Heart right ventricle (tissue), 16 donors: ENCODE measurements at regions not wholly inside any gene's neighbourhood (a gene's known extent, or its start where the extent isn't known, plus 50 kb on each side); places are given as distances from the start of the nearest gene placed in this dataset.

Experiments
- ATAC-seq, 8 donors: fragments of 200-7000 bp; cut with Tn5 transposase; one replicate each; pipeline ENCODE4 v1.9.1; 2020; ENCODE audit warnings: mild to moderate bottlenecking in 8 of 8, moderate library complexity in 8 of 8, moderate number of reproducible peaks in 1 of 8
- DNase-seq, 2 donors: peaks; one replicate each; pipeline ENCODE4 v3.0.0-alpha.2; 2020
- H3K27ac ChIP-seq, 10 donors: fragments of 200-600 bp; sonication (generic) in 2 of 10; one replicate each; pipeline versions ENCODE4 v1.5.0 to v1.8.0; 2020 to 2022; ENCODE audit warnings: mild to moderate bottlenecking in 3 of 10
- H3K27me3 ChIP-seq, 7 donors: fragments of 200-600 bp; one replicate each; pipeline ENCODE4 v1.8.0; 2021 to 2022; ENCODE audit warnings: mild to moderate bottlenecking in 2 of 7
- H3K36me3 ChIP-seq, 9 donors: fragments of 200-600 bp; sonication (generic) in 1 of 9; one replicate each; pipeline versions ENCODE4 v1.5.0 to v1.8.0; 2020 to 2022; ENCODE audit warnings: mild to moderate bottlenecking in 2 of 9
- H3K4me1 ChIP-seq, 9 donors: fragments of 200-600 bp; sonication (generic) in 1 of 9; one replicate each; pipeline versions ENCODE4 v1.5.0 to v1.8.0; 2020 to 2022; ENCODE audit warnings: mild to moderate bottlenecking in 4 of 9
- H3K4me3 ChIP-seq, 10 donors: fragments of 200-600 bp; sonication (generic) in 2 of 10; one replicate each; pipeline versions ENCODE4 v1.5.0 to v1.8.0; 2020 to 2022; ENCODE audit warnings: mild to moderate bottlenecking in 7 of 10, moderate library complexity in 2 of 10
- H3K9me3 ChIP-seq, 11 donors: fragments of 200-600 bp in 10 of 11; sonication (generic) in 2 of 11; one replicate each; pipeline versions ENCODE4 v1.5.0 to v1.8.0; 2013 to 2022; ENCODE audit warnings: mild to moderate bottlenecking in 2 of 11, control low read depth in 1 of 11, moderate library complexity in 1 of 11
- CTCF ChIP-seq, 9 donors: fragments of 200-600 bp; sonication (generic) in 2 of 9; IDR thresholded peaks; one replicate each; pipeline versions ENCODE4 v1.5.0 to v1.8.0; 2021 to 2022; ENCODE audit warnings: antibody characterized with exemption in 9 of 9, mild to moderate bottlenecking in 5 of 9, moderate library complexity in 1 of 9
- WGBS, 2 donors: extraction: QIAGEN DNeasy Blood & Tissue Kit; methylation state at CpG; one replicate each; pipeline ENCODE4 v1.1.7; 2013; ENCODE audit warnings: inconsistent platforms in 1 of 2; 5-methylcytosine and 5-hydroxymethylcytosine counted together
- intact Hi-C, 10 donors: fragments of 100-400 bp; cut with DNase I; formaldehyde crosslinking; loops; one replicate each; pipeline versions ENCODE4 v1.11.1 to v1.14.2; 2022
- donor health status: Arrhythmogenic right ventricular cardiomyopathy.
- donor health status: ischemic (EF 13 %, LVEDD 7.1; RV severe dilation, severe dysfunction).
- donor health status: healthy with polysubstance abuse.
- donor health status: DM: no; HTN: yes; CAD: no.
- donor health status: DM: no; HTN: no; CAD: no.
- donor health status: ischemic (EF 25% LVEDD 6.9; RV normal size, moderate dysfunction).
- donor health status: ischemic (EF 25% LVEDD 5.7; RV mildly dilated, moderate dysfunction).
- donor health status: healthy.
- donor health status: DM: yes; HTN: yes; CAD: no.
- donor health status: Ischemic cardiomyopathy.
- donor health status: ischemic (EF 35%, LVEDD 5.7; RV mildly dilated, moderate dysfunction).
- donor health status: nonischemic (EF 11% LVEDD 7.7; RV severe dilation, severe dysfunction).
- donor health status: DM: yes; HTN: yes; CAD: no.
- donor health status: PGD.
- donor health status: ischemic (EF 29% LVEDD 5.4; RV normal size, mild dysfunction).
- donor health status: nonischemic (EF 23%, LVEDD 6.1; RV moderate dilation, normal function).

- no peaks in the 10 kb centered on the region for H3K9me3 ChIP-seq
- intact Hi-C loops: no loop called here
- TF ChIP-seq CTCF (IDR thresholded peaks at IDR 0.05): no peak
- ATAC-seq (no peak), DNase-seq (no peak)
- no peak overlapping the region for H3K27ac ChIP-seq
- H3K4me3 ChIP-seq: no peak overlapping the region
- H3K36me3 ChIP-seq: no peaks in the 10 kb centered on the region
- H3K4me1 ChIP-seq: no peaks in the 10 kb centered on the region
- H3K27me3 ChIP-seq: no peaks in the 10 kb centered on the region
- WGBS, 2 donors: 46 to 65% methylated on average over 4 of the region's 4 CpGs
Observed at GRCh38 chr7:115417662-115418061, 495.8 kb downstream of the MDFIC start.

GRCh38 chr7:115410972-115411686, 489.2 kb downstream of the MDFIC start:
- 88 to 98% methylated on average over 3 of the region's 3 CpGs for WGBS, 2 donors
- no peak for DNase-seq
- no peaks in the 10 kb centered on the region for H3K36me3 ChIP-seq
- H3K27me3 ChIP-seq: no peaks in the 10 kb centered on the region
- no peak for ATAC-seq
- no peaks in the 10 kb centered on the region for H3K9me3 ChIP-seq
- intact Hi-C loops: no loop called here
- no peak overlapping the region for H3K4me3 ChIP-seq
- no peak for TF ChIP-seq CTCF (IDR thresholded peaks at IDR 0.05)
- H3K27ac ChIP-seq: peak overlapping the region in 1 of 10 donors; percentile 38
- H3K4me1 ChIP-seq: peaks cover 0 to 11% (median 0%) of the 10 kb centered on the region in 9 donors

GRCh38 chr7:115410434-115410820, 488.5 kb downstream of the MDFIC start:
- H3K4me3 ChIP-seq: no peak overlapping the region
- H3K4me1 ChIP-seq: peaks cover 0 to 11% (median 0%) of the 10 kb centered on the region in 9 donors
- ATAC-seq: no peak
- no peaks in the 10 kb centered on the region for H3K36me3 ChIP-seq
- intact Hi-C loops: no loop called here
- no peak for DNase-seq
- 78 to 81% methylated on average over 4 of the region's 4 CpGs for WGBS, 2 donors
- no peaks in the 10 kb centered on the region for H3K27me3 ChIP-seq
- no peak for TF ChIP-seq CTCF (IDR thresholded peaks at IDR 0.05)
- H3K27ac ChIP-seq: peak overlapping the region in 1 of 10 donors; percentile 38
- no peaks in the 10 kb centered on the region for H3K9me3 ChIP-seq

- TF ChIP-seq CTCF (IDR thresholded peaks at IDR 0.05): no peak
- intact Hi-C loops: no loop called here
Observed at GRCh38 chr7:115409682-115410433, 488.0 kb downstream of the MDFIC start.

More at GRCh38 chr7:115409682-115410433, 488.0 kb downstream of the MDFIC start:
- WGBS, 2 donors: 79 to 83% methylated on average over 3 of the region's 3 CpGs
- H3K9me3 ChIP-seq: no peaks in the 10 kb centered on the region
- H3K27me3 ChIP-seq: no peaks in the 10 kb centered on the region
- peak overlapping the region in 1 of 10 donors; percentile 38 for H3K27ac ChIP-seq
- H3K4me1 ChIP-seq: peaks cover 0 to 11% (median 0%) of the 10 kb centered on the region in 9 donors
- no peaks in the 10 kb centered on the region for H3K36me3 ChIP-seq
- no peak overlapping the region for H3K4me3 ChIP-seq
- ATAC-seq (no peak), DNase-seq (no peak)
